HEK293T (cell line): ENCODE measurements at regions not wholly inside any gene's neighbourhood (a gene's known extent, or its start where the extent isn't known, plus 50 kb on each side); places are given as distances from the start of the nearest gene placed in this dataset.

Source experiments
- ARNT ChIP-seq: fragments of 450-650 bp; IDR thresholded peaks from 2 replicates; pipeline ENCODE4 v1.6.1; 2017; ENCODE audit warnings: mild to moderate bottlenecking
- NFRKB ChIP-seq: fragments of 450-650 bp; IDR thresholded peaks from 2 replicates; pipeline ENCODE4 v1.6.1; 2016; ENCODE audit warnings: mild to moderate bottlenecking, moderate library complexity
- SP1 ChIP-seq: fragments of 450-650 bp; IDR thresholded peaks from 2 replicates; pipeline ENCODE4 v1.6.1; 2017
- TARDBP ChIP-seq: fragments of 450-650 bp; IDR thresholded peaks from 2 replicates; pipeline ENCODE4 v1.6.1; 2016
- ZNF384 ChIP-seq: fragments of 450-650 bp; IDR thresholded peaks from 2 replicates; pipeline ENCODE4 v1.6.1; 2016

GRCh38 chr3:159271799-159272512 is 470.1 kb downstream of the MFSD1 start:
- no peak for TF ChIP-seq NFRKB
- no peak for TF ChIP-seq SP1
- TF ChIP-seq TARDBP = no peak
- no peak for TF ChIP-seq ARNT
- no peak for TF ChIP-seq ZNF384
